HG03521 (cell line): ENCODE measurements at regions not wholly inside any gene's neighbourhood (a gene's known extent, or its start where the extent isn't known, plus 50 kb on each side); places are given as distances from the start of the nearest gene placed in this dataset.

ENCODE experiments used
- ATAC-seq: cut with Tn5 transposase; IDR thresholded peaks from one replicate; pipeline ENCODE4 v1.9.1; 2021; ENCODE audit warnings: mild to moderate bottlenecking, moderate library complexity; ENCODE audit not compliant: unreplicated experiment

- peak; percentile 31 for ATAC-seq
Observed at GRCh38 chr4:146029147-146029546, 90.5 kb upstream of the ZNF827 start.

DNA sequence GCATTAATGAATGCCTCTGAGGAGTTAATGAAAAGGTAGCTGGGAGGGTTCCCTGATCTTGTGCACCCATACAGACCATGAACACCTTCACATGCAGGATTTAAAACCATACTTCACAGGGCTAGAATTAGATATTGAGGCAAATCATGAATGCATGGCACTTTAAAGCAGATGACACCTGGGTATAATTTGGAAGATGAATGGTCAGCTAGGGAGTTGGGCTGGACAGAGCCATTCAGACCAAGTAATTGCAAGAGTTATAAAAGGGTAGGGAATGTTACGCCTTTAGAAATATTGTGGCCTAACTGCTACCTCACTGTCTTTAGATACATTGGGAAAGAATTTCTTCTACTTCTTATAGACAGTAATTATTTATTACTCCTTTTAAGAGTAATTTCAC lies 89.1 kb upstream of the ZNF827 start:
- no peak for ATAC-seq

GRCh38 chr4:146023334-146023967 lies 84.8 kb upstream of the ZNF827 start:
- peak; percentile 95 for ATAC-seq

DNA sequence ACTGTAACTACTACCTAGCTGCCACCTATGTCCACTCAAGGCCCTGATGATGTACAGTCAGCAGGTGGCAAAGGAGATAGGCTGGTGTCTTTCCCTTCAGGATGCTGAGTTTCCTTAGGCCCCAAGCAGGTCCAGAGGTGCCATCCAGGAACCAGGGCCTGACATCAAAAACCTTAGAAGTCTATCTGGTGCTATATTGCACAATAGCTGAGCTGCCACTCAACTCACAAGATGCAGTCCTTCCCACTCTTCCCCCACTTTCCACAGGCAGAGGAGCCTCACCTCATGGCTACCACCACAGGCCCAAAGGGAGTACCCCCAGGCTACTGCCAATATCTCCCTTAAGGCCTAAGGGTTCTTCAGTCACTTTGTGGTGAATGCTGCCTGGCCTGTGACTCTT lies 83.9 kb upstream of the ZNF827 start:
- no peak for ATAC-seq

- no peak for ATAC-seq
Observed at GRCh38 chr4:146018247-146018646, 79.6 kb upstream of the ZNF827 start.

DNA sequence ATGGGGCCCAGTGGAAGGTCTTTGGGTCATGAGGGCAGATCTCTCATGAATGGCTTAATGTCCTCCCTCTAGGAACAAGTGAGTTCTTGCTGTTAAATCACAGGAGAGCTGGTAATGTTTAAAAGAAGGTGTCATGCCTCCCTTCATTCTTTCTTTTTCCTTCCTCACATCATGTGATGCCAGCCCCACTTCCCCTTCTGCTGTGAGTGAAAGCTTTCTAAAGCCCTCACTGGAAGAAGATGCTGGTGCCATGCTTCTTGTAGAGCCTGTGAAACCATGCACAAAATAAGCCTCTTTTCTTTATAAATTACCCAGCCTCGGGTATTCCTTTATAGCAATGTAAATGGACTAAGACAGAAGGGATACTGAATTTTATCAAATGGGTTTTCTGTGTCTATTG lies 66.1 kb upstream of the ZNF827 start:
- ATAC-seq, result no peak

DNA sequence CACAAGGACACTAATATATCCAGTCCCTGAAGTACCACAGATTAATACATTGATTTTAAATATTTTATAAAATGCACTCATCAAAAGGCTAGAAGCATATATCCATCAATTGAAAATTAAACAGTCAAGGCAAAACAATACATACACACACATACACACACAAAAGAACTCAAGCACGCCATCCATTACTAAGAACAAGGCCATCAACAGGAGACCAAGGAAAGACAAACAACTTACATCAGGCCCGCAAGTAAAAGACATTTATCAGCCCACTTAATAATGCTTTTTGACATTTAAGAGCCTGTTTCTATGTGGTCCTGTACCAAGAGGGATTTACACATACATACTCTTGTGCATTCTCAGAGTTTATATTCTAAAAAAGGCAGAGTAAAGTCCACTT lies 50.0 kb upstream of the ZNF827 start:
- no peak for ATAC-seq
